ENCODE measurements at regions not wholly inside any gene's neighbourhood (a gene's known extent, or its start where the extent isn't known, plus 50 kb on each side); places are given as distances from the start of the nearest gene placed in this dataset.

GRCh38 chr14:25882899-25883298, 714.9 kb downstream of the NOVA1 start:
- TF ChIP-seq CTCF (IDR thresholded peaks at IDR 0.05; ENCODE audit: insufficient read depth, low read length) = no peak
- TF ChIP-seq GABPA (IDR thresholded peaks at IDR 0.05; ENCODE audit: low read depth) = no peak
- no peak for TF ChIP-seq REST (IDR thresholded peaks at IDR 0.05; ENCODE audit: insufficient replicate concordance, low read depth)
- TF ChIP-seq SPI1 (IDR thresholded peaks at IDR 0.05; ENCODE audit: borderline replicate concordance, low read depth) = no peak

GRCh38 chr14:25875475-25875874, 722.4 kb downstream of the NOVA1 start:
- Histone ChIP-seq H3K4me3 (replicated peaks; ENCODE audit: insufficient read depth, low read length) (no peak overlapping the region), H3K27ac (replicated peaks) (no peak overlapping the region), H3K27me3 (ENCODE audit: insufficient read depth, poor library complexity, severe bottlenecking) (no peaks in the 10 kb centered on the region)
- no peak for TF ChIP-seq SPI1 (IDR thresholded peaks at IDR 0.05; ENCODE audit: borderline replicate concordance, low read depth)
- no peak for DNase-seq (ENCODE audit: low read depth in 1 of 2, low spot score in 1 of 2)

More at GRCh38 chr14:25882899-25883298, 714.9 kb downstream of the NOVA1 start:
- Histone ChIP-seq H3K27ac (replicated peaks) (no peak overlapping the region), H3K4me3 (replicated peaks; ENCODE audit: insufficient read depth, low read length) (no peak overlapping the region), H3K27me3 (ENCODE audit: insufficient read depth, poor library complexity, severe bottlenecking) (no peaks in the 10 kb centered on the region)
- no peak for DNase-seq (ENCODE audit: low read depth in 1 of 2, low spot score in 1 of 2)

GRCh38 chr14:25869854-25870253, 728.0 kb downstream of the NOVA1 start:
- TF ChIP-seq GABPA (IDR thresholded peaks at IDR 0.05; ENCODE audit: low read depth) (no peak), CTCF (IDR thresholded peaks at IDR 0.05; ENCODE audit: insufficient read depth, low read length) (no peak), POLR2AphosphoS5 (IDR thresholded peaks at IDR 0.05; ENCODE audit: low read depth) (no peak)
- no peak overlapping the region for H3K27ac ChIP-seq (replicated peaks)

GRCh38 chr14:25868521-25869314, 729.1 kb downstream of the NOVA1 start:
- Histone ChIP-seq H3K27me3 (ENCODE audit: insufficient read depth, poor library complexity, severe bottlenecking) (no peaks in the 10 kb centered on the region), H3K27ac (replicated peaks) (no peak overlapping the region), H3K4me3 (replicated peaks; ENCODE audit: insufficient read depth, low read length) (no peak overlapping the region)
- TF ChIP-seq CTCF (IDR thresholded peaks at IDR 0.05; ENCODE audit: insufficient read depth, low read length) (no peak), POLR2AphosphoS5 (IDR thresholded peaks at IDR 0.05; ENCODE audit: low read depth) (no peak), SPI1 (IDR thresholded peaks at IDR 0.05; ENCODE audit: borderline replicate concordance, low read depth) (no peak), REST (IDR thresholded peaks at IDR 0.05; ENCODE audit: insufficient replicate concordance, low read depth) (no peak), GABPA (IDR thresholded peaks at IDR 0.05; ENCODE audit: low read depth) (no peak)
- DNase-seq (ENCODE audit: low read depth in 1 of 2, low spot score in 1 of 2) = no peak

More at GRCh38 chr14:25869854-25870253, 728.0 kb downstream of the NOVA1 start:
- H3K4me3 ChIP-seq (replicated peaks; ENCODE audit: insufficient read depth, low read length) = no peak overlapping the region
- DNase-seq (ENCODE audit: low read depth in 1 of 2, low spot score in 1 of 2) = no peak
- H3K27me3 ChIP-seq (ENCODE audit: insufficient read depth, poor library complexity, severe bottlenecking) = no peaks in the 10 kb centered on the region
